ENCODE measurements at regions not wholly inside any gene's neighbourhood (a gene's known extent, or its start where the extent isn't known, plus 50 kb on each side); places are given as distances from the start of the nearest gene placed in this dataset.
"Not testable (repeated sequence)": the region's sequence is repeated elsewhere in the genome, so short reads cannot be mapped to it uniquely, and the experiment has no call there.

DNA sequence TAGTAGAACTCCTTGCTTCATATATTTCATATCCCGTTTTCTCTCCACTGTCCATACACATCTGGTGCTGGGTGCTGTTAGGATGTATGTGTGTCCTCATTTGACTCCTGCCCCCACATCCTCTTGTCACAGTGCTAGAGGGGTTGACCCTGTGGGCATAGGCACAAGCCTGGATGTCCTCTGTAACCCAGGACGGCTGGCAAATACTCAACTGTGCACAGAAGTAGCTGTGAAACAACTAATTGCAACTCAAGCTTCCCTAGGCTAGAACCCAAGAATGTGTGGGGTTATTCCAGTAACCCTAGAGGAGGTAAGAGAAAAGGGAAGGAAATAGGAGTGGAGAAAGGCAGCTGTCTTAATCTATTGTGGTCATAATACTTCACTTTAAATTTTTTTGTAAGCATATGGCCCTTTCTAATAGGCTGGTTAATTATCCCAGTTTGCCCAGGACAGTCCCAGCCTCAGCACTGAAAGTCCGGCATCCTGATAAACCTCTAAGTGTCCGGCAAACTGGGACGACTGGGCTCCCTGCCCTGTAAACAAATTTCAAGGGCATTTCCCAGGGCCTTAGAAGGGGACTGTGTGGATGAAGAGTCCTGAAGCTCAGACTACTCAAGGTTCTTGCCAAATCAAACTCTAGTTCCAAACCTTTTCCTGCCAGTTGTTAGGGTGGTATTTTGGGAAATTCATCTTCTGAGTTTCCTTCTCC lies 283.2 kb upstream of the CELF2 start:
- no peak for DNase-seq

DNA sequence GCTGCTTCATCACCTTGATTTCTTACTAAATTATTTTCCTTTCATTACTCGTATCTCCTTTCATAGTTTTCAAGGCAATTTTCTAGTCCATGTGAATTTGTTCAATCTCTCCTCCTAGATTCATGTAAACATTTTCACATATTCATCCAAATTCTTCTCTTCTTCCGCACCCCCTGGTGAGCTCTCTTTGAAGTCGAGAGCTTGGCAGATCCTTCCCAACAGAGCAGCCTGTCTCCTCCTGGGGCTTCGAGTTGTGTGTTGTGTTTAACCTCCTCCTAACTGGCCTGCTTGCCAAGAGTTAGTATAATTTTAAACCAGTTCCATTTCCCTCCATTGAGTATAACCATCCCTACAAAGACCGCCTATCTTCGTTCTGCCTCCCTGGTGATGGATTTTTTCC lies 272.4 kb upstream of the CELF2 start:
- DNase-seq, result no peak

DNA sequence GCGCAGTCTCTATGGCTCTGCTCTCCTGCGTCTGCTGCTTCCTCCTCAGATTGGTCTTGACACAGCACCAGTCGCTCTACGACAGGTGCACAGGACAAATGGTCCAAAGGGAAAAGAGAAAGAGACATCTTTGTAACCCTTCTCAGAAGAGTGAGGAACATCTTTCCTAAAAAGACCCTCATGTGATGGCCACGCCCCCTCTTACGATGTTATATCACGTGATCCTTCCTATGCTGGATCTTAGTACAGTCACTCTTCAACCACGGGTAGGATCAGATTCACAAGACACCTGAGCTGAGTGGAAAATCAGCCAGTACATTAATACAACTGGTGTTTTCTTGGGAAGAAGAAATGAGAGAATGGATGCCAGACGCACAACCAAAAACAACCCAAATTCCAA lies 262.2 kb upstream of the CELF2 start:
- DNase-seq, result no peak

DNA sequence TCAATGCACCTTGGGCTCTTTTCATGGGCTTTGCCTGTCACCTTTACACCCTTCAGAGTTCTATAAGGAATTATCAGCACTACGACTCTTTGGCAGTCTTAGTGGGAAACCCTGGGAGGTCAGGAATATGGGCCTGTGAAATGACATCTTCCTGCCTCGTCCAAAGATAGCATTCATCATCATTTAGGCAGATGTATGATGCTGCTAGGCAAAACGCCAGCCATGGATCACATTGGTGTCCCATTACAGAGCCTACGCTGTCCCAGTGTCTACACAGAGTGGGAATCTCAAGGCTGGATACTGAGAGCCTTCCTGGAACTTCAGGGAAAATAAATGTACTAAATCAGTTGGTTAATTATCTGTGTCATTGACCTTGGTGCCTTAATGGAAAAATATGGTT lies 259.4 kb upstream of the CELF2 start:
- DNase-seq, result peak; percentile 64

DNA sequence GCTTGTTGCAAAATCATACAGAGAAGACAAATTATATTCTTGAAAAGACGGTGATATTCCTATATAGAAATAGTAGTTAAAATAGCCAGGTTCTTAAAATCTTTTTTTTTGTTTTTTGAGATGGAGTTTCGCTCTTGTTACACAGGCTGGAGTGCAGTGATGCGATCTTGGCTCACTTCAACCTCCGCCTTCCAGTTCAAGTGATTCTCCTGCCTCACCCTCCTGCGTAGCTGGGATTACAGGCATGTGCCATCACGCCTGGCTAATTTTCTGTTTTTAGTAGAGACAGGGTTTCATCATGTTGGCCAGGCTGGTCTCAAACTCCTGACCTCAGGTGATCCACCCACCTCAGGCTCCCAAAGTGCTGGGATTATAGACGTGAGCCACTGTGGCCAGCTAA lies 257.9 kb upstream of the CELF2 start:
- DNase-seq, result not testable (repeated sequence)

DNA sequence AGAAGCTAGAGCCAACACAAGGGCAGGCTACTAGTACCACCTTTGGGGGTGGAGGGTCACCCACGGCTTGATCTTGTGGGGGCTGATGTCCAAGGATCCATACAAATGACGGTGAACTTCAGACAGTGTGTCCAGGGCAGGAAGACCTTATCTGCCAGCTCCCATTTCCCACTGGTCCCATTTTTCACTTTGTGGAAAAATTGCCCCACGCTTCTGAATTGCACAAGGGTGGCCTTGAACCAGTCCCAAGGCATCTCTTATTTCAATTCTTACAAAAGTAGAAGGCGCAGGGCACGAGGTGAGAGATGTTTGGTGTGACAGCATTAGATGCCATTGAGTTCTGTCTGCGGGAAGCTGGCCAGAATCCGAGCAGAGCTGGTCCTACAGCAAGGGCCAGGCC lies 252.7 kb upstream of the CELF2 start:
- no peak for DNase-seq

DNA sequence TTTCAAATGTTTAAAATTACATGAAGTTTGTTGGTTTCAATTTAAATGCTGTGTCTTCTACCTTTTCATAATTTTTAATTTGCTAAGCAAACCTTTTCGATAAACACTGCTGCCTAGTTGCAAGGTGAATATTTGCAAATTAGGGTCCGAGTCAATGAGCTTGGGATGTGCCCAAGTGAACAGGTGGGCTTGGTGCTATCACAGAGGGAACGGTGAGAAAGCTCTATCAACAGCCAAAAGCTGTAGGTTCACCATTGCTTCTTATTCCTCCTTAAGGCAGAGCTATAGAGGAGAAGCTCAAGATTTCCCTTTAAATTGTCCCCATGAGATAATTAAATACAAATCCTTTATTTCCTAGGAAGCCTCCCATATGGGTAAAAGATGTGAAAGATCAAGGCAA lies 245.3 kb upstream of the CELF2 start:
- no peak for DNase-seq

DNA sequence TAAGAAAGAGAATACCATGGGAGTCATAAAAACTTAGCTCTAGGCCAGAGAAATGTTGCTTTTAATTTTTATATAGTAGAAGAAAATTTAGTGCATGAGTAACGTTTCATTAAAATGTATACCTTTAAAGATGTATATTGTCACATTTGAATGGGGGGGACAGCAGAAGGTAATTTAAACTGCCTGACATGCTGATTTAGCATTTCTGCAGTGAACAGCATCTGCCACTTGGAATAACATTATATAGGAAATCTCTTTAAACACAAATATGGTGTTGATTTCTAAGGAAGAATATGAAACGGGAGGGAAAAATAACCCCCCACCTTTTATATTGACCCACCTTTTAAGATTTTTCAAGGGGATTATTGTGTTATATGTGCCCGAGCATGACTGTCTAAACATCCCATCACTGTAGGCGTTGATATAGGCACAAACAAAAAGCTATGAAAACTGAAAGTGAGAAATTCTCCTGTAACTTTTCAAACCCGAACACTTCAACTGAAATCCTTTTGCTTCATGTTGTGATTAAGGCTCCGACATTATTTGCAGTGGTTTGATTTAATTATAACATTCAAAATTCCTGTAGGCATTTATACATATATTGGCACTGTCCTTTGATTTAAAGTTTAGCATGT lies 244.7 kb upstream of the CELF2 start:
- no peak for DNase-seq

DNA sequence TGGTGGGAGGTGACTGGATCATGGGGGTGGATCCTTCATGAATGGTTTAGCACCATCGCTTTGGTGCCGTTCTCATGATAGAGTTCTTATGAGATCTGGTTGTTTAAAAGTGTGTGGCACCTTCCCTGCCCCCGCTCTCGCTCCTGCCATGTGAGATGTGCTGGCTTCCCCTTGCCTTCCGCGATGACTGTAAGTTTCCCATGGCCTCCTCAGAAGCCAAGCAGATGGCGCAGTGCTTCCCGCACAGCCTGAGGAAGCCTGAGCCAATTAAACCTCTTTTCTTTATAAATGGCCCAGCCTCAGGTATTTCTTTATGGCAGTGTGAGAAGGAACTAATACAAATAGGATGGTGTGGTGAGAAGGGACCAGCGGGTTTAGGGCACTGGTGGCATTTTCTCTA lies 243.3 kb upstream of the CELF2 start:
- DNase-seq, result no peak

DNA sequence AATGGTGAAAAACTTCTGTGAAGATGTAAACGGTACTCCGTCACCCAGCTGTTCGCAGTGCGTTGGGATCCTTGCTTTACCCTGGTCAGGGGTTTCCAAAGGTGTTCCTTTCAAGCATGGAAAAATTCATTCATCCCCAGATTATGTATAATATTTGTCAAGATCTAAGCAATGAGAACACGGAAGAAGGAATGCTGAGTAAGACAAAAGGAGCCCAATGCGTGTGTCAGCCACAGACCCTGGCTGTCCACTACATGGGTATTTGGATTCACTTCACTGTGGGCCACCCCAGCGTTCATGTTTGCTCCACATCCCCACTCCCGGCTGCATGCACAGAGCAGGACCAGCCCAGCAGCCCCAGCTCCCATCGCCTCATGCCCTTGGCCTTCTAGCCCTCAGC lies 241.3 kb upstream of the CELF2 start:
- DNase-seq, result no peak

DNA sequence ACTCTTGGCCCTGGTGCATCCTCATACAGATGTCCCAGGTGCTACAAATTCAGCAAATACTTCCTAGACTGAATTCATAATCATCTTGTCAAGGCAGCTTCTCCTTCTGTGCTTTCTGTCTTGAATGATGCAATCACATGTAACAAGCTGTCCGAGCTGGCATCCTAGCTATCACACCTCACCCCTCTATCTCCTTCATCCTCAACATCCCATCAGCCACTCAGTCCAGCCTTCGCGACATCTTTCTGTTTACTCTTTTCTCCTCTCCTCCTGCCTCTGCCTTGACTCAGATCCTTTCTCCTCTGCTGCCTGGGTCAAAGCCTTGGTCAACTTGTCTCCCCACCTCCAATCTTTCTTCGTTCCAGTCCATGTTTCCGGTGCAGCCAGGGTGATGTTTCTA lies 240.4 kb upstream of the CELF2 start:
- DNase-seq, result no peak

DNA sequence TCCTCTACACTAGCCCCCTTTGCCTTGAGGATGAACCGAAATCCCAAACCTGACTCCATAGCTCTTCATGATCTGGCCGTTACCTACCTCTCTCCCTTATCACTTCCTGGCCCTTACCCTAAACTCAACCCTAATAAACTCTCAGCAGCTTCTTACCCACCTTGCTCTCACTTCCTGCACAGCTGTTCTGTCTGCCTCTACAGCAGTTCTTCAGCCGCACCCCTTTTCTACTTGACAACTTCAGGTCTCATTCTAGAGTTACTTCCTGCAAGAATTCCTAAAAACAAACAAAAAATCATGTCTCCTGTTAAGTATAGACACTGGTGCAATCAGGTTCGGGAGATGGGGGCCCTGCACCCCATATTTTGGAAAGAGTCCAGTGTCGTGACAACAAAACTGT lies 239.9 kb upstream of the CELF2 start:
- no peak for DNase-seq

DNA sequence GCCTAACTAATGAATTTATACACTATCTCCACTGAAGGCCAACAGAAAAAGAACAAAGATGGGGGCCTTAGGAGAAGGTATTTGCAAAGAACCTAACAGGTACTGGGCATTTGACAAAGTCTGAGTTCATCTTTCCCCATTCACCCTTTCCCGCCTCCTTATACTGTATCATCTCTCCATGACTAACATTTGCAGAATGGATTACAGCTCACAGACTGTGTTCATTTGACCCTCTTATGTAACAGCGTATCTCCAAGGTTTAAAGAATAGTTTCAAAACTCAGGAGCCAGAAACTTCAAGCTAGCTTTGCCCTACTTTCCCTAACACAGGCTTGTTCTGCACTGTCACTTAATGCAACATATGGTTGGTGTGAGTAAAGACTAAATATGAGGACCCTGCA lies 238.7 kb upstream of the CELF2 start:
- no peak for DNase-seq

DNA sequence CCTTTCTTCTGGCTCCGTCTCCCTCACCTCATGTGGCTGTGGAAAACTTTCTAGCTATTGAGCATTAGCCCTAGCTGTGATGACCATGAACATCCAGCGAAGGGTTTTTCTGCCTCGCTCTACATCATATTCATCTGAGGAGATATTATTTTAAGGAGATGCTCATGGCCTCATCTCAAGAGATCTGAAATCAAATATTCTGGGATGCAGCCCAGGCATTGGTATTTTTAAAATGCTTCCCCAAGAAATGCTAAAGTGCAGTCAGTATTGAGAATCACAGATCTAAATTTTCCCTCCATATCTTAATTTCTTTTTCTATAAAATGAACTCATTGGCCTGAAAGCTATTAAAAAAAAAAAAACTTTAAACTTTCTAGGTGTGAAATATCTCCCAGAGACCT lies 238.2 kb upstream of the CELF2 start:
- no peak for DNase-seq

DNA sequence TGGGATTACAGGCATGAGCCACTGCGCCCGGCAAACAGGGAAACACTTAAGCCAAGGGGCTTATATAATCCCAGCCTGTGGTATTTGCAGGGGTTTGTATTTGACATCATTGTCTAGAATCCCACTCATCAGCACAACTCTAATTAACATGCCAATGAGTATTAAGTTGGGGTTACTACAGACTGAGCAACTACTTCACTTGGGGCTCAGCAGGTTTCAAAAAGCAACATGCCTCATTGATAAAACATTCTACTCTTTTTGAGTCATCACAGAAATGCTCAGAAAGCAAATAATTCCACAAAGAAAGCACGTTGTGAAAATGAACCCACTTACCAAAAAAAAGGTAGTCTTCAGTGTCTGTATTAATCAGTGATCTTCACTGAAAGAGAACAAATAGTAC lies 236.9 kb upstream of the CELF2 start:
- DNase-seq, result peak; percentile 71

DNA sequence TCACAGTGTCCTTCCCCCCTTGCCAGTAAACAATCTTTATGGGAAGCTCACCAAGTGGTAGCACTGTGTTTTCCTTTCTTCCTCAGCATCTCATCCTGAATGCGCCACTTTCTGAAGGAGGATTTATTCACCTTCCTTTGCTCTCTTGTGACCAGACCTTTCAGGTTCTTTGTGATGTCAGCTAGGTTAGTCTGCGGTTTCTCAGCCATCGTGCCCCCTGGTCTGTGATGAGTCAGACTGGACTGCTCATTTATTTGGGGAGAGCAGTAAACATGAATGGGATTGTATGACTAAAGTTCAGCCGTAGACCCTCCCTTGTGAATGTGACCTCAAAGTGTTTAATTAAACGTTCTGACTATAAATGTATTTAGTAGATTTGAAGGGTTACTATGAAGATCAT lies 235.1 kb upstream of the CELF2 start:
- no peak for DNase-seq

DNA sequence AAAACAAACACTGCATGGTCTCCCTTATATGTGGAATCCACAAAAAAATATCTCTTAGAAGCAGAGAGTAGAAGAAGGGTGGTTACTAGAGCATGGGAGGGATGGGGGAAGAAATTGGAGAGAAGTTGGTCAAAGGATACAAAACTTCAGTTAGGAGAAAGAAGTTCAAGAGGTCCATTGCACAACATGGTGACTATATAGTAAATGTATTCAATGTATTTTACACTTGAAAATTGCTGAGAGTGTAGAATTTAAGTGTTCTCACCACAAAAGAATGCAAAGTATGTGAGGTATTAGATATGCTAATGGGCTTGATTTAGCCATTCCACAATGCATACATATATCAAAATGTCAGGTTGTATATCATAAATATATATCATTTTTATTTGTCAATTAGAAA lies 232.0 kb upstream of the CELF2 start:
- peak; percentile 84 for DNase-seq

DNA sequence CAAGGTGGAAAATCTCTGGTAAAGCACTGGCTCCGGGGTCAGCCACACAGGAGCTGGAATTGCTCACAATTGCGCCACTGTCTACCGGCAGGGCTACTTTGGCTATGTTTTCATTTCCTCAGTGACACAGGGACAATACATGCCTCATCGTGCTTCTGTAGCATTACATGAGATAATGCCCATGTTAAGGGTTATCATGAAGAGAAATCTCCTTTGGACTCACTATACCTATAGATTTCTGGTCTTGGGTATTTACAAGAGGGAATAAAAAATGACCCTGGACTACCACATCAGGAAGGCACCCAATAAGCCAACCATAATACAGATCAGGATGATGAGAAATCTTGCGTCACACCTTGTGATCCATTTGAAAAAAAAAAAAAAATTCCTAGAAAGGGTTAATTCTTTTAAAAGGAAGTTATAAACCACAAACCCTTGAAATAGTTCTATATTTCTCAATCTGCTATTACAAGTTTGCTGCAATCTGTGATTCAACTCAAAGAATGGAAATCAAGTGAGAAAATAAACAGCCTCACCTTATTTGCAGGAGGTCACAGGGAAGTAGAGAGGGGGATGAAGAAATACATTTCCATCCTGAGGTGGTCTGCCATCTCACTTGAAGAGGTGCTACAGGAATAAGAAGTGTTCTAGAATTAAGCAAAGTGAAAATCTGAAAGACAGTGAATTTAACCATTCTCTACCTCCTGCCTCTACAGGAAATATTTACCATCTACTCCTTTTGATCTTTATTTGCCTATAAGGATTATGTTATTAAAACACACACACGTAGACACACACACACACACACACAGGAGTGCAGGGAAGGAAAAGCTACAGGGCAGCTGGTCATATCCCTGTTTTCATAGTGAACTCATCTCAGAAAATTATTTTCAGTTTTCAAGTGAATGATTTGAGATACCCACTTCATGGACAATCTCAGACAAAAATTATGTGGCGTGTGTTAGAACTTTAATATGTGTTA lies 231.3 kb upstream of the CELF2 start:
- DNase-seq, result peak; percentile 70

DNA sequence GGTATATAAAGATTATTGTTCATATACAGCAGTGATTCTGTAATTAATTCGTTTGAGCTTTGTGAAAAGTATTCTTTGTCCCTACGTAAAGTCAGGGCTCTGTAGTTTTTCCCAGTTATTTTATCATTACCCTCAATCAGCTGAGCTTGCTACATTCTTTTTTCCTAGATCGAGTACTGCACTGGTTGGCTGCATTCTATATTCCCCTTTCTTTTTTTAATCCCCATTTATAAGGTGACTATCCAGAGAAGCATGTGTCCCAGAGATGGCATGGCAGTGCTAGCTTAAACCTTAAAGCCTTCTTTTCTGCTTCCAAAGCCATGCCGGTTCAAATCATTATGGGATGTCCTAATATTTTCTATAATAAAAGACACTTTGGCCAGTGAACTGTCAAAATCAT lies 230.1 kb upstream of the CELF2 start:
- no peak for DNase-seq

DNA sequence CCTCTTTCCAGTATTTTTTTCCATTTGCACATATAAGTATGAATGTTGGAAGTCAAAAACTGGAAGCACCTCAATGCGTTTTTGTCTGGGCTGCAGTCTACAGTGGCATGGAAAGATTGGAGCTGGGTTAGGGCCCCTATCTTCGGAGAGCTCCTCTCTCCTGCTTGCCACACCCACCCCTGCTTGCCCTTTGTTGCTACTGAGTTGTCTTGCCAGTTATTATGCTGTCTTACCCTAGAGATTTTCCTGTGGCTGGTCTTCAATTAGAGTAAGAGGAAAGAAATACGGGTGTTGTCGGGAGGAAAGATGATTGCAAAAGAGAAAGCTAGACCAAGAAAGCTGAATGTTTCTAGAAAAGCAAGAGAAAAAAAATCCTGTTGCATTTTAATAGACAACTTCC lies 228.9 kb upstream of the CELF2 start:
- DNase-seq, result no peak

DNA sequence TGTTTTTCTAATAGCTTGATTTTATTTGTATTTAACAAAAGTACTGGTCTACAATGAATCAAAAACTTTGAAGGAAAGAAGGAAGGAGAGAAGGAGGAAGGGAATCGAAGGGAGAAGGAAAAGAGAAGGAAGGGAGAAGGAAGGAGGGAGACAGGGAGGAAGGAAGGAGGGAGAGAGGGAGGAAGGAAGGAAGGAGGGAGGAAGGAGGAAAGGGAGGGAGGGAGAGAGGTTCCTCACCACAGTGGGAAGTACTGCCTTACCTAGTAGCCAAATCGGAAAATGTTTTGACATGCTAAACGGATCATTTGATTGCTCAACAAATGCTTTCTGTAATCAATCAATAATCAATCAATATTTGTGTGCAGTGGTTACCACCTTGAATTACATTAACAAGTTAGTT lies 225.8 kb upstream of the CELF2 start:
- DNase-seq, result no peak

DNA sequence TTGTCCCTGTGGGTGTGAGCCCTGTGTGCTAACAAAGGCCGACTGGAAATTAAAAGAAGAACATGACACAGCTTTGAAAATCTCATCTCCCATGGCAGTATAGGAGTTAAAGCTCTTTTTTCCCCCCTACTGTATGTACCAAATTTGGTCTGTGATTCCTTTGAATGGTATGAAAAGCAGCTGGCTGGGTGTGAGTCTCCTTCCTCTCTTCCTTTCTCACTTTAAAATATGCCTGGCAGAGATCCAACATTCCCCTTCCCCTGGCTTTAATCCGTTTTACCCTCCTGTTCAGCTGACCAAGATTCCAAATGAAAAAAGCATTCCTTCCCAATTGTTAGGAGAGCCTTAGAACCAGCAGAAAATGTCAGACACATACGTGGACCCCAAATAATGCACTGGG lies 225.0 kb upstream of the CELF2 start:
- DNase-seq, result peak; percentile 99

DNA sequence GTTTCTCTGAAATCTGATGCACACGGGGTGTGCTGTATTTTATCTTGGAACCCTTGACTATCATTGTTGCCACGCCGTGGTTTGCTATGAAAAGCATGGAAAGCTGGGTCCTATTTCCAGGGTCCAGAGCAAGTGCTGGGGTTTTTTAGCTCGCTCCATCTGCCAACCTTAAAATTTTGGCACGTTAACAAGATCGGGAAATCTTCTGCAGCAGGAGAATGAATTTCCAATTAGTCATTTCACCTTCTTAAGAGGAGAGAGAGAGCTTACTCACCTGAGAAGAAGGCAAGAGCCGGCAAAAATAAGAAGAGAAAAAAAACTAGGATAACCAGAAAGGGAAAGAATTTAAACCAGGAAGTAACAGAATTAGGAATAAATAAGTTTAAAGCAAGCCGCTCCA lies 223.6 kb upstream of the CELF2 start:
- no peak for DNase-seq

DNA sequence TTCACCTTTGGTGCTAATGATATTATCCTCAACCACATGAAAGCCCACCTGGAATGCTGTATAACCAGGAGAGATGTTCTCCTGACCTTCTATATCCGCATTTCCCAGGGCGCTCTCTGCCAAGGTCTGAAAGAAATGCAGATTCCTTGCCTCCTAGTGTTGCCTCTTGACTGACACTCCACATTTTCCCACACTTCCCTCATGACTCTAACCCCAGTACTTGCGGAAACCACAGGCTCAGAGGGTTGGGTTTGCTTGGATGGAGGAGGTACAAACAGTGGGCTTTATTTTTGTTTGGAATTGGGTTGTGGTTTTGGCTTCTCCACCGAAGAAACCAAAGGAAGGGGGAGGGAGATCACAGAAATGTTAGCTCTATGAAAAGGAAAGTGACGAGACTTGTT lies 222.9 kb upstream of the CELF2 start:
- DNase-seq, result peak; percentile 88
